NCI-H748 (cell line): ENCODE measurements at regions not wholly inside any gene's neighbourhood (a gene's known extent, or its start where the extent isn't known, plus 50 kb on each side); places are given as distances from the start of the nearest gene placed in this dataset.
"Not testable (repeated sequence)": the region's sequence is repeated elsewhere in the genome, so short reads cannot be mapped to it uniquely, and the experiment has no call there.

Experiments
- DNase-seq: peaks from one replicate; lab custom pipeline; 2025; ENCODE audit not compliant: unreplicated experiment; lab: John Stamatoyannopoulos, UW

GRCh38 chr12:108424816-108425215, 85.7 kb upstream of the CMKLR1 start:
- no peak for DNase-seq

GRCh38 chr12:108424026-108424425, 84.9 kb upstream of the CMKLR1 start:
- no peak for DNase-seq

- DNase-seq, result no peak
Measured at GRCh38 chr12:108423486-108423885, 84.4 kb upstream of the CMKLR1 start.

GRCh38 chr12:108421082-108421481, 82.0 kb upstream of the CMKLR1 start:
- DNase-seq, result not testable (repeated sequence)

DNA sequence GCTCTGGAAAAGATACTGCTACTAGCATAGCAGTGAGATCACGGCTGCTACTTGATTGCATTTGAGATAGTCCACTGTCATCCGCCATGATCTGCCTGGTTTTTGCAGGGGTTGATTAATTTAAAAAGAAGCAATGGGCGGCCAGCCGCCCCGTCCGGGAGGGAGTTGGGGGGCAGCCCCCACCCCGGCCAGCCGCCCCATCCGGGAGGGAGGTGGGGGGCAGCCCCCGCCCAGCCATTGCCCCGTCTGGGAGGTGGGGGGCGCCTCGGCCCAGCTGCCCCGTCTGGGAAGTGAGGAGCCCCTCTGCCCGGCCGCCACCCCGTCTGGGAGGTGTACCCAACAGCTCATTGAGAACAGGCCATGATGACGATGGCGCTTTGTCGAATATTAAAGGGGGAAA, 81.3 kb upstream of the CMKLR1 start:
- DNase-seq, result not testable (repeated sequence)

DNA sequence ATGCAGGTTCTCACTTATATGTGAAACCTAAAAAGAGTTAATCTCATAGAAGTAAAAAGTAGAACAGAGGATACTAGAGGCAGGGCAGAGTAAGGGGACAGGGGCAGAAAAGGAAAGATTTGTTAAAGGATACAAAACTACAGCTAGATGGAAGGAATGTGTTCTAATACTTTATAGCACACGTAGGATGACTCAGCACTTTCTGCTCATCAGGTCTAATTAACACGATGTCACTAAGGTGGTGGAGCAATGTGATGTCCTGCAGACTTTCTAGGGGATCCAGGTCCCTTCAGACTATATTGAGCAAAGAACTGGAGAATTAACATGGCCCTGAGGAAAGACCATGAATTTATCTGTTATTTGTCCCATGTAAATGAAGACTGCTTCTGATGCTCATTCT, 80.8 kb upstream of the CMKLR1 start:
- DNase-seq, result no peak

- no peak for DNase-seq
Measured at GRCh38 chr12:108418164-108418890, 79.2 kb upstream of the CMKLR1 start.

- DNase-seq, result no peak
Measured at GRCh38 chr12:108414021-108414420, 74.9 kb upstream of the CMKLR1 start.

DNA sequence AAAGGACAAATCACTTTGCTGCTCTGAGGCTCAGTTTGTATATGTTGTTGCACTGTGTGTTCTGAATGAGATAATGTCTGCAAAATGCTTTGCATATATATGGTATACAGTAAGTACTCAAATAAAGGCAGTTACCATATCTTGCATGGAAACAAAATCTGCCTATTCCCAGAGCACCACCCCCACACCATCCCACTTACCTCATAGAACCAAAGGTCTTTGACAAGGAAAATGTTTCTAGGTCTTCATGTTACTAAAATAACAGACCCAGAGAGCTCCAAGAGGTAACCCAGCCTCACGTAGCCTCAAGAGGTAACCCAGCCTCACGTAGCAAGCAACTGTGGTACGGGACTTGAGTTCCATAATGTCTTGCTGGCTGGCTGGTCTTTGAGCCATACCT, 71.6 kb upstream of the CMKLR1 start:
- no peak for DNase-seq

DNA sequence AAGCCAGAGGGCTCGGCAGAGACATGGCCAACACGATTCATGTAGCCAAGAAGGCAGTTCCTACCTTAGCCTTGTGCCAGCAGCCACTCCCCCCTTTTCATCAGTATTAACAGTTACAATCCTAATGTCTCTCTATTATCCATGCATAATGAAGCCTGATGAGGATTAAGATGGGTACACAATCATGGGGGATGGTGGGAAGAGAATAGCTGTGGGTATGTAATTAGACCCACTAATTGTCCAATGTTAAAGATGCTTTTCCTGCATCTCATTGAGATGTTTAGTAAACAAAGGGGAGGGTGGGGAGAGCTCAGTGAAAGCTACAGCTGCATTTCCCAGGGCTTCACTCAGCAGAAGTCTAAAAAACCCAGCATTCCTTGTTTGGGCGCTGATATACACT, 70.4 kb upstream of the CMKLR1 start:
- DNase-seq, result no peak

DNA sequence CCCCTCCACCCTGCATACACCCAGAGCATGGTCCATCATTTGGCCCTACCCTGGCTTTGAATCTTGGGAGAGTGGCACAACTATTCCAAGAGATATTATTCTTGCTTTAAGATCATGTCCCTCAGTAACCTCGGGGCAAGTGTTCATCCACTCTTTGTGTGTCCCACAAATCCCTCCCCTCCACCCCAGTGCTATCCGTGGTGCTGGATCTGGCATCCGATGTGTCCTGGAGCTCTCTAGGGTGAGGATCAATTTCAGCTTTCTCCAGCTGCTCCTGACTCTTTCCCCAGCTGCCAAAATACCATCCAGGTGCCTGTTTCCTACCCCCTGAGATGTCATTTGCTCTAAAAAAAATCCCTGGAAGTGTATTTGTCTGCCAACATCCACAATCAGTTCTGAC, 64.8 kb upstream of the CMKLR1 start:
- no peak for DNase-seq

DNA sequence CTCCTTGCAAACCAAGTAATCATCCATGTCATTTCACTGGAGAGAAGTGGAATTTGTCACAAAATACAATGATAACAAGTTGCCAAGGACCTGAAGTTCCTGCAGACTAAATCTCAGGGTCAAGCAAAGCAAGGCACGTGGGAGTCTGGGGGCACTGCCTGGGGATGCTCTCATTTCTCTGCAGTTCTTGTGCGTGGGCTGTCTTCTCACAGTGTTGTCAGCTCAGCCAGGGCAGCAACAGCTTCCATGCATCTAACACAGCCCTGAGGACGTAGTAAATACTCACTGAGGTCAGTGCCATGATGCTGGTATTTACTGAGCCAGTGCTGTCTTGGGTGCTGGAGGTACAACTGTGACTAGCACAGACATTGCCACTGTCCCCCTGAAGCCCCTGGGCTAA, 62.9 kb upstream of the CMKLR1 start:
- DNase-seq, result no peak

DNA sequence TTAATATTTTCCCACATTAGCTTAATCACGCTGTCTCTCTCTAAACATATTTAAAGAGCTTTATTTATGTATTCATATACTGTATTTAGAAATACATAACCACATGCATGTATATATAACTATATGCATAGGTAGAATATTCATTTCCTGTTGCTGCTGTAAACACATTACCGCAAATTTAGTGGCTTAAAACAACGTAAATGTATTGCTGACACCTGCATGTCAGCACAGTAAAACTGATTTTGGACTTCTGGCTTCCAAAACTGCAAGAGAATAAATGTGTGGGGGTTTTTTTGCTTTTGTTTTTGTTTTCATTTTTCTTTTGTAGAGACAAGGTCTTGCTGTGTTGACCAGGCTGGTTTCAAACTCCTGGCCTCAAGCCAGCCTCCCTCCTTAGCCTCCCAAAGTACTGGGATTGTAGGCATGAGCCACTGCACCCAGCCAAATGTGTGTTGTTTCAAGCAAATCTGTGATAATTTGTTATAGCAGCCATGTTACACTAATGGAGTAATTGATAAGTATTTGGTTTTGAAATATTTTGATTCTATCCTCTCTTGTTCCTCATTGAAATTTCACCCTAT, 61.9 kb upstream of the CMKLR1 start:
- no peak for DNase-seq

DNA sequence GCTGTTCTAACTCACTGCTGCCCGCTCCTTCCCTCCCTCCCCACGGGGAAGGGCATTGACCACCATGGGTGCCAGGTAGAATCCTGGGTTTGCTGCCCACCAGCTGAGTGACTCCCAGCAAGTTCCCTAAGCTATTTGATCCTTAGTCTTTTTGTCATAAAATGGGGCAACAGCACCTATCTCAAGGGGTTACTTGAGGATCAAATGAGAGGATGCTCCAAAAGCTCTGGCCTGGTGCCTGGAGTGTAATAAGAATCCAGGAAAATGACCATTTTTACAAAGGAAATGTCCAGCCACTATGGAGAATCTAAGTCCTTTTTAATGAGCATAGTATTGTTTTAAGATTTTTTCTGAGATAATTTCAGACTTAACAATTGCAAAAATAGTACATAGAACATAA, 61.4 kb upstream of the CMKLR1 start:
- no peak for DNase-seq

GRCh38 chr12:108400056-108400455, 60.9 kb upstream of the CMKLR1 start:
- no peak for DNase-seq

DNA sequence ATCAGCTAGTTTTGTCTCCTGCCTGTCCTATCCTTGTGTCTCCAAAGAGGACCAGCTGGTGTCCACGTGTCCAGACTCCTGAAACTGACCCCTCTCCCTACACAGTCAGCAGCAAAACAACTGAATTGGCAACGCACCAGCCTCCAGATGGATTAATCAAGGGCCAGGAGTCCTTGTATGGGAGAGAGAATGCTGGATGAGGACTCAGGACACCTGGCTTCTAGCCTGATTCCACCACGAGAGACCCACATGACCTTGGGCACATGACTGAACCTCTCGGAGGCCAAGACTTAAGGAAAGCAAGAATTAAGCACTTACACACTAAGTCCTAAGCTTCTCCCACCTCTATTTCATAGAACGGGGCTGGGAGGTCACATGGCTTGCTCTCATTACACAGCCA, 60.4 kb upstream of the CMKLR1 start:
- DNase-seq, result no peak

DNA sequence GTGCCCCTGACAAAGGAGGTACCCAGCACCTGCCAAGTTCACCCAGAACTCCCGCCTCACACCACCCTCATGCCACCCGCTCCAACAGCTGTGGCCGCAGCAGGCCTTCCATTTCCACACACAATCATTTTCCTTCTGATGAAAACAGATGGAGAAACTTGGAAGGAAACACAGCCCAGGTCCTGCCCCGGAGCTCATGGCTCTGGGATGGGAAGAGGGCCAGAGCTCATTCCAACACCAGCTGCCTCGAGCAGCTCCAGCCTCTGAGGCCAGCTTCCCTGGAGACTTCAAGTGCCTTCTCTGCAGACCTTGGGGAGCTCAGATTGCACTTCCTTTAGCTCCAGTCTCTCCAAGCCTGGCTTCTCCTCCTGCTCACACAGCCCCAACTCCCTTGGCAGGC, 55.1 kb upstream of the CMKLR1 start:
- no peak for DNase-seq

DNA sequence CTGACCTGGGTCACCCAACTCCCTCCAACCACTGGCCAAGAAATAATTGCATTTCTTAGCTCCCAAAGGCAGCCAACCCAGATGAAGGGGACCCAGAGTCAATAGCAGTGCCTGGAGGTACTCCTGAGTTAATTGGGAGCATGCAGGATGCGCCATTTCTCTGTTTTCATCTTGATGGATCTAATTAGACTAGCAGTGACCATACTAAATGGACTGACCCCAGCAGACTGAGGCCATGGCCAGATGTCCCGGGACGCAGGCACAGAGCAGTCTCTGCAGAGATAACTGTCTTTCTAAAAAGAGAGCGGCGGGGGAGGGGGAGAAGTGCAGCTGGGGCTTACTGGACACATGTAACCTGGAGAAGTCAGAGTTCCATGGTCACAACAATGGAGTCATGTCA, 53.2 kb upstream of the CMKLR1 start:
- no peak for DNase-seq

DNA sequence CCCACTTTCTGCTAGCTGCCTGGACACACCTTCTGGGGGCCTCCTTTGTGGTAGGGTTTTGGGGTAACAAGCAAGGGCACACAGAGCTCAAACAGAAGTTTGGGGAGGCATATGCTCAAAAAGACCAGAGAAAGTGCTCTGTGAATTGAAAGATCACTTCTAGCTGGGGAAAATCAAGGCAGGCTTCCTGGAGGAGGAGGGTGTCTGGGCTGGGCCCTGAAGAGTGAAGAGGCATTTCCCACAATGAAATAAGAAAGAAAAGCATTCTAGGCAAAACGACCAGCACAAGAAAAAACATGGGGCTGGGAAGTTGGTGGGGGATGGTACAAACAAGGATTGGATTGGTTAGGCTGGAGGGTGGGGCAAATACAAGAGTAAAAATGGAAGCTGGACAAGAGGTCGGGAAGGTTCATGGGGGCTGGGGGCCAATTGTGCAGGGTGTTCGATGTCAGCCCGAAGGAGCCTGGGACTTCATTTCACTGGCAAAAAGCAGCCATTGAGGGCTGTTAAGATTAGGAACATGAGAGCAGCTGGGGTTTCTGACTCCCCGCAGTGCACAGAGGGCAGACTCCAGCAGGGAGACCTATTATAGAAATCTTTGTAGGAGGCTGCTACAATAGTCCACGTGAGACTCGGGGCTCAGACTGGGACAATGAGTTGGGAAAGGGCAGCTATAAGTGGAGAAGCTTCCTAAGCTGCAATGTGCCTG, 51.5 kb upstream of the CMKLR1 start:
- no peak for DNase-seq

GRCh38 chr12:108389544-108389943, 50.4 kb upstream of the CMKLR1 start:
- no peak for DNase-seq
